B cell (primary cell): ENCODE measurements at regions not wholly inside any gene's neighbourhood (a gene's known extent, or its start where the extent isn't known, plus 50 kb on each side); places are given as distances from the start of the nearest gene placed in this dataset.

Source experiments
- EZH2 ChIP-seq: IDR thresholded peaks from 2 replicates; pipeline ENCODE4 v1.6.1; 2012; ENCODE audit warnings: borderline replicate concordance, low read depth, mild to moderate bottlenecking, moderate library complexity, low read length; ENCODE audit not compliant: insufficient read depth, poor library complexity, severe bottlenecking
- TF ChIP-seq, protein P1 (sequence below): fragments of 200-600 bp; IDR thresholded peaks from one replicate; pipeline ENCODE4 v1.8.0; 2022; ENCODE audit warnings: antibody characterized with exemption, mild to moderate bottlenecking

DNA sequence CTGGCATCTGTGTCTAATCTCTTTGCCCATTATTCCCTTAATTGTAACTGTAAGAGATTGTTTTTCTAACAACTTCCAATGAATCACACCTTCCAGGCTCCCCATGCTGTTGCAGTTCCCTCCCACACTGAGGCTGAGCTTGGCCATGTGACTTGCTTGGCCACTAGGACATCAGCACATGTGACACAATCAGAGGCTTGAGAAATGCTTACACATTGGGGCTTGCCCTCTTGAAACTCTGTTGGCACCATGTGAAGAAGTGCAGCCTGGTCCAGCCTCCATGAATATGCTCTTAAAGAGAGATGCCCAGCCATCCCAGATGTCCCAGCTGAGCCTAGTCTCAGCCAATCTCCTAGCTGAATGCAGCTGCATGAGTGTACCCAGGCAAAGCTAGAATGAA, 326.8 kb upstream of the SOX2 start:
- TF ChIP-seq, protein P1, sequence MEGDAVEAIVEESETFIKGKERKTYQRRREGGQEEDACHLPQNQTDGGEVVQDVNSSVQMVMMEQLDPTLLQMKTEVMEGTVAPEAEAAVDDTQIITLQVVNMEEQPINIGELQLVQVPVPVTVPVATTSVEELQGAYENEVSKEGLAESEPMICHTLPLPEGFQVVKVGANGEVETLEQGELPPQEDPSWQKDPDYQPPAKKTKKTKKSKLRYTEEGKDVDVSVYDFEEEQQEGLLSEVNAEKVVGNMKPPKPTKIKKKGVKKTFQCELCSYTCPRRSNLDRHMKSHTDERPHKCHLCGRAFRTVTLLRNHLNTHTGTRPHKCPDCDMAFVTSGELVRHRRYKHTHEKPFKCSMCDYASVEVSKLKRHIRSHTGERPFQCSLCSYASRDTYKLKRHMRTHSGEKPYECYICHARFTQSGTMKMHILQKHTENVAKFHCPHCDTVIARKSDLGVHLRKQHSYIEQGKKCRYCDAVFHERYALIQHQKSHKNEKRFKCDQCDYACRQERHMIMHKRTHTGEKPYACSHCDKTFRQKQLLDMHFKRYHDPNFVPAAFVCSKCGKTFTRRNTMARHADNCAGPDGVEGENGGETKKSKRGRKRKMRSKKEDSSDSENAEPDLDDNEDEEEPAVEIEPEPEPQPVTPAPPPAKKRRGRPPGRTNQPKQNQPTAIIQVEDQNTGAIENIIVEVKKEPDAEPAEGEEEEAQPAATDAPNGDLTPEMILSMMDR, result no peak
- TF ChIP-seq EZH2, result no peak
